GM23338 (cell line): ENCODE measurements at regions not wholly inside any gene's neighbourhood (a gene's known extent, or its start where the extent isn't known, plus 50 kb on each side); places are given as distances from the start of the nearest gene placed in this dataset.

Experiments
- ATAC-seq: fragments of 200-7000 bp; cut with Tn5 transposase; 3 replicates; pipeline ENCODE4 v1.9.1; 2020
- DNase-seq: peaks from one replicate; pipeline ENCODE4 v3.0.0-alpha.2; 2015; ENCODE audit warnings: low spot score
- H2AFZ ChIP-seq: fragments of 200-600 bp; sonication (generic); 2 replicates; pipeline ENCODE4 v1.8.0; 2016; ENCODE audit warnings: antibody characterized with exemption, mild to moderate bottlenecking, moderate library complexity
- H3F3A ChIP-seq: fragments of 200-600 bp; sonication (generic); replicated peaks from 2 replicates; pipeline ENCODE4 v1.8.0; 2017; ENCODE audit warnings: antibody characterized with exemption, mixed run types, low read depth
- H3K27ac ChIP-seq: fragments of 200-600 bp; sonication (generic); 2 replicates; pipeline ENCODE4 v1.6.1; 2016; ENCODE audit warnings: low read depth
- H3K27me3 ChIP-seq: fragments of 200-600 bp; sonication (generic); 2 replicates; pipeline ENCODE4 v1.8.0; 2016; ENCODE audit warnings: mild to moderate bottlenecking, mixed run types, moderate library complexity; ENCODE audit not compliant: insufficient read depth
- H3K36me3 ChIP-seq: fragments of 200-600 bp; sonication (generic); 2 replicates; pipeline ENCODE4 v1.8.0; 2016; ENCODE audit warnings: mild to moderate bottlenecking; ENCODE audit not compliant: insufficient read depth
- H3K4me1 ChIP-seq: fragments of 200-600 bp; sonication (generic); 2 replicates; pipeline ENCODE4 v1.8.0; 2016; ENCODE audit warnings: mild to moderate bottlenecking, moderate library complexity; ENCODE audit not compliant: insufficient read depth
- H3K4me2 ChIP-seq: fragments of 200-600 bp; sonication (generic); 2 replicates; pipeline ENCODE4 v1.7.1; 2017; ENCODE audit warnings: mixed run types
- H3K4me3 ChIP-seq: fragments of 200-600 bp; sonication (generic); 2 replicates; pipeline ENCODE4 v1.6.1; 2016; ENCODE audit warnings: mixed run types
- H3K79me2 ChIP-seq: fragments of 200-600 bp; sonication (generic); replicated peaks from 2 replicates; pipeline ENCODE4 v1.8.0; 2017; ENCODE audit warnings: mild to moderate bottlenecking; ENCODE audit not compliant: insufficient read depth
- H3K9me2 ChIP-seq: fragments of 200-600 bp; sonication (generic); 2 replicates; pipeline ENCODE4 v1.8.0; 2017; ENCODE audit not compliant: insufficient read depth
- H4K20me1 ChIP-seq: fragments of 200-600 bp; sonication (generic); replicated peaks from 2 replicates; pipeline ENCODE4 v1.8.0; 2017; ENCODE audit warnings: mild to moderate bottlenecking; ENCODE audit not compliant: insufficient read depth
- H3K27ac Mint-ChIP-seq: 2 replicates; pipeline ENCODE4 v1.8.0; 2020; ENCODE audit warnings: inconsistent platforms, mild to moderate bottlenecking, moderate library complexity, mixed read lengths
- H3K27me3 Mint-ChIP-seq: 3 replicates; pipeline ENCODE4 v1.8.0; 2022; ENCODE audit warnings: low read depth, mild to moderate bottlenecking, moderate library complexity, mixed read lengths, inconsistent platforms; ENCODE audit not compliant: insufficient read depth, poor library complexity
- H3K36me3 Mint-ChIP-seq: 3 replicates; pipeline ENCODE4 v1.8.0; 2021; ENCODE audit warnings: low read depth, mild to moderate bottlenecking, inconsistent platforms, moderate library complexity, mixed read lengths
- H3K4me1 Mint-ChIP-seq: 3 replicates; pipeline ENCODE4 v1.8.0; 2020; ENCODE audit warnings: mild to moderate bottlenecking, inconsistent platforms, mixed read lengths
- H3K4me3 Mint-ChIP-seq: 3 replicates; pipeline ENCODE4 v1.8.0; 2021; ENCODE audit warnings: moderate library complexity, mild to moderate bottlenecking, inconsistent platforms, mixed read lengths
- H3K9me3 Mint-ChIP-seq: 3 replicates; pipeline ENCODE4 v1.8.0; 2020; ENCODE audit warnings: moderate library complexity, mild to moderate bottlenecking, inconsistent platforms, mixed read lengths
- CREB1 ChIP-seq: fragments of 250-450 bp; sonication (Bioruptor Pico); IDR thresholded peaks from 2 replicates; pipeline ENCODE4 v1.5.0; 2020; ENCODE audit warnings: low read depth, mild to moderate bottlenecking, moderate library complexity
- EZH2phosphoT487 ChIP-seq: fragments of 200-600 bp; sonication (generic); IDR thresholded peaks from one replicate; pipeline ENCODE4 v1.8.1; 2018; ENCODE audit warnings: antibody characterized with exemption; ENCODE audit not compliant: unreplicated experiment
- JUNB ChIP-seq: IDR thresholded peaks from one replicate; pipeline ENCODE4 v1.6.1; 2016; ENCODE audit warnings: antibody characterized with exemption; ENCODE audit not compliant: unreplicated experiment
- NANOG ChIP-seq: IDR thresholded peaks from 2 replicates; pipeline ENCODE4 v1.6.1; 2016; ENCODE audit warnings: antibody characterized with exemption, borderline replicate concordance
- POLR2AphosphoS5 ChIP-seq: IDR thresholded peaks from 2 replicates; pipeline ENCODE4 v1.6.1; 2016; ENCODE audit warnings: antibody characterized with exemption, low read depth
- ZNF114 ChIP-seq: fragments of 250-450 bp; sonication (Bioruptor Pico); IDR thresholded peaks from 2 replicates; pipeline ENCODE4 v1.5.0; 2020; ENCODE audit warnings: mild to moderate bottlenecking, moderate library complexity
- ZNF331 ChIP-seq: fragments of 250-450 bp; sonication (Bioruptor Pico); IDR thresholded peaks from 2 replicates; pipeline ENCODE4 v1.5.0; 2020; ENCODE audit warnings: low read depth, mild to moderate bottlenecking, moderate library complexity
- TF ChIP-seq, protein P1 (sequence below): fragments of 250-450 bp; sonication (Bioruptor Pico); IDR thresholded peaks from 2 replicates; pipeline ENCODE4 v1.5.0; 2020; ENCODE audit warnings: mild to moderate bottlenecking, moderate library complexity

DNA sequence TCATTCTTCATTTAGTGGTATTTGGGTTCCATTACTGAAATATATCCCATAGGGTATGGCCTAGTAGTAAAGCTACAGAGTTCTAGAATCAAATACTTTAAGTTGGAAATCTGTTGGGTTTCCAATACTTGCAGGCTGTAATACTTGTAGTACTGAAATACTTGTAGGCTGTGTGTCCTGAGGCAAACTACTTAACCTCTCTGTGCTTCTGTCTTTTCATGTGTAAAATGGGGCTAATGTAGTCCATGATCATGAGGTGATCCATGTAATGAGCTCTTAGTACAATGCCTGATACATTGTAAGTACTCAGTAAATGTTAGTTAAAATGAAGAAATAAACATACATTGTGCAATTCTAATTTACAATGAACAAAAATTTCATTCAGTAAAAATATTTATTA is 368.9 kb downstream of the CSNK1G3 start:
- Mint-ChIP-seq H3K27ac (no peak overlapping the region), H3K9me3 (no peaks in the 10 kb centered on the region), H3K27me3 (peaks cover 2% of the 10 kb centered on the region), H3K4me1 (peaks cover 34% of the 10 kb centered on the region), H3K36me3 (0 out of 3 replicates have a peak, but pooled peaks cover 3% of the 10 kb centered on the region), H3K4me3 (no peak overlapping the region)
- Histone ChIP-seq H3K27ac (no peak overlapping the region), H3K27me3 (no peaks in the 10 kb centered on the region), H3K9me2 (no peaks in the 10 kb centered on the region), H3K4me3 (no peak overlapping the region), H3K79me2 (no peaks in the 10 kb centered on the region), H4K20me1 (no peaks in the 10 kb centered on the region), H3K4me1 (peaks cover 36% of the 10 kb centered on the region), H3F3A (0 out of 2 replicates have a peak, but pooled peaks cover 3% of the 10 kb centered on the region), H3K4me2 (no peak overlapping the region), H3K36me3 (no peaks in the 10 kb centered on the region), H2AFZ (no peak overlapping the region)
- ATAC-seq (no peak), DNase-seq (no peak)
- TF ChIP-seq NANOG (no peak), CREB1 (CRISPR knock-in tag) (no peak), JUNB (no peak), ZNF114 (no peak), EZH2phosphoT487 (no peak)
- TF ChIP-seq, protein P1, sequence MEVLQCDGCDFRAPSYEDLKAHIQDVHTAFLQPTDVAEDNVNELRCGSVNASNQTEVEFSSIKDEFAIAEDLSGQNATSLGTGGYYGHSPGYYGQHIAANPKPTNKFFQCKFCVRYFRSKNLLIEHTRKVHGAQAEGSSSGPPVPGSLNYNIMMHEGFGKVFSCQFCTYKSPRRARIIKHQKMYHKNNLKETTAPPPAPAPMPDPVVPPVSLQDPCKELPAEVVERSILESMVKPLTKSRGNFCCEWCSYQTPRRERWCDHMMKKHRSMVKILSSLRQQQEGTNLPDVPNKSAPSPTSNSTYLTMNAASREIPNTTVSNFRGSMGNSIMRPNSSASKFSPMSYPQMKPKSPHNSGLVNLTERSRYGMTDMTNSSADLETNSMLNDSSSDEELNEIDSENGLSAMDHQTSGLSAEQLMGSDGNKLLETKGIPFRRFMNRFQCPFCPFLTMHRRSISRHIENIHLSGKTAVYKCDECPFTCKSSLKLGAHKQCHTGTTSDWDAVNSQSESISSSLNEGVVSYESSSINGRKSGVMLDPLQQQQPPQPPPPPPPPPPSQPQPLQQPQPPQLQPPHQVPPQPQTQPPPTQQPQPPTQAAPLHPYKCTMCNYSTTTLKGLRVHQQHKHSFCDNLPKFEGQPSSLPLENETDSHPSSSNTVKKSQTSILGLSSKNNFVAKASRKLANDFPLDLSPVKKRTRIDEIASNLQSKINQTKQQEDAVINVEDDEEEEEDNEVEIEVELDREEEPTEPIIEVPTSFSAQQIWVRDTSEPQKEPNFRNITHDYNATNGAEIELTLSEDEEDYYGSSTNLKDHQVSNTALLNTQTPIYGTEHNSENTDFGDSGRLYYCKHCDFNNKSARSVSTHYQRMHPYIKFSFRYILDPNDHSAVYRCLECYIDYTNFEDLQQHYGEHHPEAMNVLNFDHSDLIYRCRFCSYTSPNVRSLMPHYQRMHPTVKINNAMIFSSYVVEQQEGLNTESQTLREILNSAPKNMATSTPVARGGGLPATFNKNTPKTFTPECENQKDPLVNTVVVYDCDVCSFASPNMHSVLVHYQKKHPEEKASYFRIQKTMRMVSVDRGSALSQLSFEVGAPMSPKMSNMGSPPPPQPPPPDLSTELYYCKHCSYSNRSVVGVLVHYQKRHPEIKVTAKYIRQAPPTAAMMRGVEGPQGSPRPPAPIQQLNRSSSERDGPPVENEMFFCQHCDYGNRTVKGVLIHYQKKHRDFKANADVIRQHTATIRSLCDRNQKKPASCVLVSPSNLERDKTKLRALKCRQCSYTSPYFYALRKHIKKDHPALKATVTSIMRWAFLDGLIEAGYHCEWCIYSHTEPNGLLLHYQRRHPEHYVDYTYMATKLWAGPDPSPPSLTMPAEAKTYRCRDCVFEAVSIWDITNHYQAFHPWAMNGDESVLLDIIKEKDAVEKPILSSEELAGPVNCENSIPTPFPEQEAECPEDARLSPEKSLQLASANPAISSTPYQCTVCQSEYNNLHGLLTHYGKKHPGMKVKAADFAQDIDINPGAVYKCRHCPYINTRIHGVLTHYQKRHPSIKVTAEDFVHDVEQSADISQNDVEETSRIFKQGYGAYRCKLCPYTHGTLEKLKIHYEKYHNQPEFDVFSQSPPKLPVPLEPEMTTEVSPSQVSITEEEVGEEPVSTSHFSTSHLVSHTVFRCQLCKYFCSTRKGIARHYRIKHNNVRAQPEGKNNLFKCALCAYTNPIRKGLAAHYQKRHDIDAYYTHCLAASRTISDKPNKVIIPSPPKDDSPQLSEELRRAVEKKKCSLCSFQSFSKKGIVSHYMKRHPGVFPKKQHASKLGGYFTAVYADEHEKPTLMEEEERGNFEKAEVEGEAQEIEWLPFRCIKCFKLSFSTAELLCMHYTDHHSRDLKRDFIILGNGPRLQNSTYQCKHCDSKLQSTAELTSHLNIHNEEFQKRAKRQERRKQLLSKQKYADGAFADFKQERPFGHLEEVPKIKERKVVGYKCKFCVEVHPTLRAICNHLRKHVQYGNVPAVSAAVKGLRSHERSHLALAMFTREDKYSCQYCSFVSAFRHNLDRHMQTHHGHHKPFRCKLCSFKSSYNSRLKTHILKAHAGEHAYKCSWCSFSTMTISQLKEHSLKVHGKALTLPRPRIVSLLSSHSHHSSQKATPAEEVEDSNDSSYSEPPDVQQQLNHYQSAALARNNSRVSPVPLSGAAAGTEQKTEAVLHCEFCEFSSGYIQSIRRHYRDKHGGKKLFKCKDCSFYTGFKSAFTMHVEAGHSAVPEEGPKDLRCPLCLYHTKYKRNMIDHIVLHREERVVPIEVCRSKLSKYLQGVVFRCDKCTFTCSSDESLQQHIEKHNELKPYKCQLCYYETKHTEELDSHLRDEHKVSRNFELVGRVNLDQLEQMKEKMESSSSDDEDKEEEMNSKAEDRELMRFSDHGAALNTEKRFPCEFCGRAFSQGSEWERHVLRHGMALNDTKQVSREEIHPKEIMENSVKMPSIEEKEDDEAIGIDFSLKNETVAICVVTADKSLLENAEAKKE: no peak

DNA sequence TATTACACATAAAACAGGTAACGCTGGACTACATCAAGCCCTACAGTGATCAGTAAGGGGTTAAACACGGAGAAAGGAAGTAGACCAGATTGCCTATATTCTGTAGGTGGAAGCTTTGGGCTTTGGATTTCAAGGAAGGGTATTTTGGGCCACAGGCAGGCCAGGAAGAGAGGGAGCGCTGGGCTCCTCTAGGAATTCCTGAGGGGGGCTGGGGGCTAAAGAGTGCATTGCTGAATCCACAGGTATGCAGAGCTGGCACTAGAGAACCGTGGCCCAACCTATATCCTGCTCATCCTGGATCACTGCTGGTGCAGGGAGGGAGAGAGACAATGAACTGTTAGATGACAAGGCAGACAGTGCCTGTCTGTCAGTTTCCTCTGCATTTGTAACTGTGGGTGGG is 367.1 kb downstream of the CSNK1G3 start:
- Mint-ChIP-seq H3K27me3 (peaks cover 8% of the 10 kb centered on the region), H3K9me3 (no peaks in the 10 kb centered on the region), H3K36me3 (0 out of 3 replicates have a peak, but pooled peaks cover 3% of the 10 kb centered on the region), H3K4me3 (no peak overlapping the region), H3K4me1 (peaks cover 50% of the 10 kb centered on the region), H3K27ac (peak overlapping the region; percentile 74; the same call in 1 of the 2 replicates)
- Histone ChIP-seq H2AFZ (no peak overlapping the region), H4K20me1 (no peaks in the 10 kb centered on the region), H3K4me3 (no peak overlapping the region), H3K9me2 (no peaks in the 10 kb centered on the region), H3K27ac (no peak overlapping the region), H3K79me2 (no peaks in the 10 kb centered on the region), H3K27me3 (no peaks in the 10 kb centered on the region), H3K4me1 (peaks cover 51% of the 10 kb centered on the region), H3F3A (peaks cover 16% of the 10 kb centered on the region), H3K4me2 (no peak overlapping the region), H3K36me3 (no peaks in the 10 kb centered on the region)
- TF ChIP-seq ZNF331 (CRISPR knock-in tag): no peak
- TF ChIP-seq CREB1 (CRISPR knock-in tag): no peak
- TF ChIP-seq, protein P1: peak; percentile 59; the same call in 1 of the 2 replicates
- TF ChIP-seq POLR2AphosphoS5: no peak
- ATAC-seq (peak; percentile 17), DNase-seq (peak; percentile 66)
